Panc1 (cell line): ENCODE measurements at regions not wholly inside any gene's neighbourhood (a gene's known extent, or its start where the extent isn't known, plus 50 kb on each side); places are given as distances from the start of the nearest gene placed in this dataset.

ENCODE experiments used
- CTCF ChIP-seq: fragments of 450-650 bp; IDR thresholded peaks from 2 replicates; pipeline ENCODE4 v1.5.1; 2017; ENCODE audit warnings: mild to moderate bottlenecking
- REST ChIP-seq, 2 experiments: IDR thresholded peaks; 2 replicates each; pipeline ENCODE4 v1.6.1; 2011 to 2012; ENCODE audit warnings: low read depth in 2 of 2, control low read depth in 1 of 2, low read length in 1 of 2, mild to moderate bottlenecking in 1 of 2, moderate library complexity in 1 of 2; ENCODE audit not compliant: insufficient read depth in 1 of 2
- SIN3A ChIP-seq: IDR thresholded peaks from 2 replicates; pipeline ENCODE4 v1.6.1; 2012; ENCODE audit warnings: low read depth, mild to moderate bottlenecking, low read length, moderate library complexity, borderline replicate concordance; ENCODE audit not compliant: insufficient read depth
- TCF7L2 ChIP-seq: IDR thresholded peaks from 2 replicates; pipeline ENCODE4 v1.6.1; 2011; ENCODE audit warnings: mild to moderate bottlenecking, low read depth, low read length, inconsistent platforms

- no peak for TF ChIP-seq TCF7L2
- no peak for TF ChIP-seq CTCF
- no peak for TF ChIP-seq SIN3A
- no peak for TF ChIP-seq REST (IDR thresholded peaks at IDR 0.05; ENCODE audit: insufficient read depth in 1 of 2, low read depth in 2 of 2, low read length in 1 of 2)
These were observed 156.6 kb upstream of the NLRP1 start for GRCh38 chr17:5740937-5741336.
